Prostate gland (tissue), 2 donors: ENCODE measurements at regions not wholly inside any gene's neighbourhood (a gene's known extent, or its start where the extent isn't known, plus 50 kb on each side); places are given as distances from the start of the nearest gene placed in this dataset.

ENCODE experiments used
- DNase-seq: peaks from one replicate; pipeline ENCODE4 v3.0.0-alpha.2; 2019; ENCODE audit warnings: low spot score
- H3K27ac ChIP-seq, 2 donors: fragments of 200-600 bp; sonication (generic); 2 replicates each; pipeline ENCODE4 v1.5.1; 2017 to 2019
- H3K27me3 ChIP-seq: fragments of 200-600 bp; sonication (generic); replicated peaks from 2 replicates; pipeline ENCODE4 v1.5.1; 2019; ENCODE audit not compliant: insufficient read depth
- H3K36me3 ChIP-seq, 2 donors: fragments of 200-600 bp; sonication (generic); 1 replicate in 1 of 2; 2 replicates in 1 of 2; pipeline versions ENCODE4 v1.5.1 to v1.8.1; 2017 to 2019
- H3K4me1 ChIP-seq: fragments of 200-600 bp; sonication (generic); replicated peaks from 2 replicates; pipeline ENCODE4 v1.5.1; 2019
- H3K4me3 ChIP-seq, 2 donors: fragments of 200-600 bp; sonication (generic); 2 replicates each; pipeline ENCODE4 v1.5.1; 2017 to 2019
- H3K9me3 ChIP-seq: fragments of 200-600 bp; sonication (generic); 2 replicates; pipeline ENCODE4 v1.5.1; 2017
- POLR2A ChIP-seq: fragments of 450-650 bp; IDR thresholded peaks from one replicate; pipeline ENCODE4 v1.6.1; 2016; ENCODE audit warnings: antibody characterized with exemption, mild to moderate bottlenecking
- POLR2AphosphoS5 ChIP-seq: sonication (generic); formaldehyde crosslinking; IDR thresholded peaks from one replicate; pipeline ENCODE4 v1.6.1; 2017; ENCODE audit warnings: antibody characterized with exemption
- WGBS: methylation state at CpG from one replicate; pipeline ENCODE4 v1.1.5; 2018; 5-methylcytosine and 5-hydroxymethylcytosine counted together
- intact Hi-C: fragments of 100-400 bp; cut with DNase I; formaldehyde crosslinking; loops from one replicate; pipeline ENCODE4 v1.14.2; 2022
- TF ChIP-seq, protein P1 (sequence below), 4 experiments: fragments of 200-600 bp in 2 of 4; fragments of 450-650 bp in 2 of 4; sonication (generic) in 2 of 4; IDR thresholded peaks; 1 replicate in 3 of 4; 2 replicates in 1 of 4; pipeline ENCODE4 v1.5.1; 2016 to 2019; ENCODE audit warnings: antibody characterized with exemption in 4 of 4, mild to moderate bottlenecking in 2 of 4, moderate library complexity in 2 of 4

DNA sequence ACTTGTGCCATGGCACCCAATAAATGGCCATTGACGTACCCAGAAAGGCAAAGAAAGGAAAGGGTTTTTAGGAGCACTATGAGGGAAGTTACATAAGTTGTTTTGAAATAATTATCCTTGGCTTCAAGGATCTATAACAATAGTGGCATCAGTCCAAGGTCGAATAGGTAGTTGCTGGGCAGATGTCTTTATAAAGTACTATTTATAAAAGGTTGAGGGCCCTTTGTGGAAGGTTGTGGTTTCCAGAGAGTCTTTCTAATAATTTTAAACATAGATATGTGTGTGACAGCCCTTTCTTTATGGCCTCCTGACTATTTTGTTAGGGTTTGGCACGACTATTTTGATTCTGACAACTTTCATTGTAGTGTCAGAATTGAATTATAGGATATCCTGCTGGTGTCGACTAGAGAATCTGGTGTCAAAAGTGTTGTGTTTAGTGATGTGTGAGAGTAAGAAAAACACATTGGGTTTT, 260.5 kb downstream of the PYDC2 start:
- Histone ChIP-seq H3K4me3 (no peak overlapping the region), H3K27me3 (no peaks in the 10 kb centered on the region), H3K36me3 (no peaks in the 10 kb centered on the region), H3K4me1 (no peaks in the 10 kb centered on the region), H3K9me3 (no peaks in the 10 kb centered on the region), H3K27ac (no peak overlapping the region)
- no peak for TF ChIP-seq POLR2AphosphoS5
- TF ChIP-seq POLR2A = no peak
- TF ChIP-seq, protein P1, sequence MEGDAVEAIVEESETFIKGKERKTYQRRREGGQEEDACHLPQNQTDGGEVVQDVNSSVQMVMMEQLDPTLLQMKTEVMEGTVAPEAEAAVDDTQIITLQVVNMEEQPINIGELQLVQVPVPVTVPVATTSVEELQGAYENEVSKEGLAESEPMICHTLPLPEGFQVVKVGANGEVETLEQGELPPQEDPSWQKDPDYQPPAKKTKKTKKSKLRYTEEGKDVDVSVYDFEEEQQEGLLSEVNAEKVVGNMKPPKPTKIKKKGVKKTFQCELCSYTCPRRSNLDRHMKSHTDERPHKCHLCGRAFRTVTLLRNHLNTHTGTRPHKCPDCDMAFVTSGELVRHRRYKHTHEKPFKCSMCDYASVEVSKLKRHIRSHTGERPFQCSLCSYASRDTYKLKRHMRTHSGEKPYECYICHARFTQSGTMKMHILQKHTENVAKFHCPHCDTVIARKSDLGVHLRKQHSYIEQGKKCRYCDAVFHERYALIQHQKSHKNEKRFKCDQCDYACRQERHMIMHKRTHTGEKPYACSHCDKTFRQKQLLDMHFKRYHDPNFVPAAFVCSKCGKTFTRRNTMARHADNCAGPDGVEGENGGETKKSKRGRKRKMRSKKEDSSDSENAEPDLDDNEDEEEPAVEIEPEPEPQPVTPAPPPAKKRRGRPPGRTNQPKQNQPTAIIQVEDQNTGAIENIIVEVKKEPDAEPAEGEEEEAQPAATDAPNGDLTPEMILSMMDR (IDR thresholded peaks at IDR 0.05) = no peak
- 27% methylated on average over 4 of the region's 4 CpGs for WGBS
- intact Hi-C loops = no loop called here
- no peak for DNase-seq

DNA sequence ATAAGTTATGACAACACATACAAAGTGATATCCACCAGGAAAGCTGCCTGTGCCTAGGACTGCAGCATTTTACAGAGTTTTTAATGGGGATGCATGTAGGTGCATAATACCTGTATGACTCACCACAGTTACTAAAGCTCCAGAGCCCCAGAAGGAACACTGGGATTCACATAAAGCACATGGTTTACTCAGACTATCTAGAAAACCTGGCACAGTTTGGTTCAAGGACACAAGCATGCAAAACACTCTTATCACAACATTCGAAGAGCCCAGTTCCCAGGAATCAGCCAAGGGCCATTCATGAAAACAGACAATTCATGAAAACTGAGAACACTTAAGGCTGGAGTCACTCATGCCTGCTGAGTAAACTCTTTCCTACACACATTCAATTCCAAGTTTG, 261.0 kb downstream of the PYDC2 start:
- intact Hi-C loops = no loop called here
- no peak for DNase-seq
- Histone ChIP-seq H3K4me3 (no peak overlapping the region), H3K36me3 (no peaks in the 10 kb centered on the region), H3K9me3 (no peaks in the 10 kb centered on the region), H3K4me1 (no peaks in the 10 kb centered on the region), H3K27ac (no peak overlapping the region), H3K27me3 (no peaks in the 10 kb centered on the region)
- TF ChIP-seq POLR2A (no peak), POLR2AphosphoS5 (no peak)
- TF ChIP-seq, protein P1 (IDR thresholded peaks at IDR 0.05) = no peak
- WGBS = 14% methylated on average over 1 of the region's 1 CpG

DNA sequence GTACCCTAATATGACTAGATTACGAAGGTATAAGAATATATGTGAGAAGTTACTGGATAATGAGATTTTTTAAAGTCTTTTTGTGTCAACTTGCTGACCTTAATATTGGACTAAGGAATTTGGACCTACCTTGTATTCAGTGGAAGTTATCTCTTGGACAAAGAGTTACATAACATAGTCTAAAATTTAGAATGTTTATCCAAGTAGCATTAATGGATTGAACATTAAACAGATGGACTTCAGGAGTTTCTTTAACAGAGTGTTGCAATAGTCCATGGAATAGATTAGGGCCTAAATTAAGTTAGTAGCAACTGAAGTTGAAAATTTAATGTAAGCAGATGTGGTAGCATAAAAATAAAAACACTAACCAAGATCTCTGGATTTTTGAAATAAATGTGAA, 266.4 kb downstream of the PYDC2 start:
- no peak for DNase-seq
- H3K9me3 ChIP-seq = no peaks in the 10 kb centered on the region
- no peak overlapping the region for H3K4me3 ChIP-seq
- no peak overlapping the region for H3K27ac ChIP-seq
- TF ChIP-seq, protein P1 (IDR thresholded peaks at IDR 0.05) = no peak
- no peak for TF ChIP-seq POLR2AphosphoS5
- TF ChIP-seq POLR2A = no peak
- no peaks in the 10 kb centered on the region for H3K36me3 ChIP-seq
- H3K4me1 ChIP-seq = no peaks in the 10 kb centered on the region
- intact Hi-C loops = no loop called here
- 83% methylated on average over 1 of the region's 1 CpG for WGBS
- no peaks in the 10 kb centered on the region for H3K27me3 ChIP-seq

DNA sequence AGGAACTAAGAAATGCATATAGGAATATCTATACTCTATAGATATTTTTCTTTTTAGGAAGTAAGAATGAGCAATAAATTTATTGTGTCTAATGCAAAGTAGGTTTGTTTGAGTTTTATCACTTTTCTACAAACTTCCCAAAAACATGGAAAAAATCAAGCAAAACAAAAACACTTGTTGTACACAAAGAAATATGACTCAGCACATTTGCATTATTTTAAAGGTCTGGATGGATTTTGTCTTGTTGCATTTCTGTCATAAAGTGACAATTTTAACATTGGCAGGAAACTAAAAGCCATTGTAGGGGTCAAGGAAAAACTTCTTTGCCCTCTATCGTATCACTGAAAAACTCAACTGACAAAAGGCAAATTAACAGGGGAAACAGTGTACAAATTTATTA, 267.2 kb downstream of the PYDC2 start:
- 91% methylated on average over 1 of the region's 1 CpG for WGBS
- no peak for TF ChIP-seq POLR2A
- TF ChIP-seq POLR2AphosphoS5 = no peak
- TF ChIP-seq, protein P1 (IDR thresholded peaks at IDR 0.05) = no peak
- Histone ChIP-seq H3K4me1 (no peaks in the 10 kb centered on the region), H3K27ac (no peak overlapping the region), H3K9me3 (no peaks in the 10 kb centered on the region), H3K36me3 (no peaks in the 10 kb centered on the region), H3K27me3 (no peaks in the 10 kb centered on the region), H3K4me3 (no peak overlapping the region)
- intact Hi-C loops = no loop called here
- DNase-seq = no peak

DNA sequence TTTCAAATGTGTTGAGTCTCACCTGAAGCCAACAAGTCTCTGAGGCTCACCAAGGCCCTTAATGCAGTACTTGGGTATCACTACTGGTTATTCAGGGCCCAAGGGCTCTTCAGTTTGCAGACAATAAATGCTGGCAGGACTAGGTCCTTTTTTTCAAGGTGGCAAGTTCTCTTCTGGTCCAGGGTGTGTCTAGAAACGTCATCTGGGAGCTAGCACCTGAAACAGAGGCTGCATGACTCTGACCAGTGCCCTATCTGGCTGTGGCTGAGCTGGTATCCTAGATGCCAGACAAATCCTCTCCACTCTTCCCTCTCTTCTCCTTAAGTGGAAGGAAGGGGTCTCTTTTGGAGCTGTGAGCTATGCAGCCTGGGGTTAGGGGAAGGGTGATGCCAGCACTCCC, 276.8 kb downstream of the PYDC2 start:
- H3K9me3 ChIP-seq = no peaks in the 10 kb centered on the region
- WGBS = 63% methylated on average over 1 of the region's 1 CpG
- intact Hi-C loops = no loop called here
- no peaks in the 10 kb centered on the region for H3K27me3 ChIP-seq
- H3K4me1 ChIP-seq = no peaks in the 10 kb centered on the region
- H3K36me3 ChIP-seq = no peaks in the 10 kb centered on the region
- DNase-seq = no peak
- H3K27ac ChIP-seq = no peak overlapping the region
- H3K4me3 ChIP-seq = no peak overlapping the region
- TF ChIP-seq POLR2A (no peak), POLR2AphosphoS5 (no peak)
- TF ChIP-seq, protein P1 (IDR thresholded peaks at IDR 0.05) = no peak
